Keratinocyte (primary cell): ENCODE measurements at regions not wholly inside any gene's neighbourhood (a gene's known extent, or its start where the extent isn't known, plus 50 kb on each side); places are given as distances from the start of the nearest gene placed in this dataset.

Source experiments
- DNase-seq: peaks from one replicate; pipeline ENCODE4 v3.0.0-alpha.2; 2011; ENCODE audit warnings: low read depth, missing footprints, low spot score
- FAIRE-seq: peaks from 2 replicates; lab custom pipeline; 2011; peaks lifted over from hg19 to GRCh38; lab: Jason Lieb, UNC
- H2AFZ ChIP-seq: 2 replicates; pipeline ENCODE4 v1.6.0; 2012; ENCODE audit warnings: low read length, control low read depth, inconsistent platforms; ENCODE audit not compliant: control insufficient read depth
- H3K27ac ChIP-seq: 2 replicates; pipeline ENCODE4 v1.5.1; 2011; ENCODE audit warnings: low read length; ENCODE audit not compliant: control insufficient read depth, insufficient read depth
- H3K27me3 ChIP-seq: 3 replicates; pipeline ENCODE4 v1.6.0; 2011; ENCODE audit warnings: low read length; ENCODE audit not compliant: control insufficient read depth, insufficient read depth; ENCODE audit errors: extremely low read depth
- H3K36me3 ChIP-seq, 2 experiments: 2 replicates in 1 of 2; 3 replicates in 1 of 2; pipeline ENCODE4 v1.5.1; 2011; ENCODE audit warnings: low read length in 2 of 2, mild to moderate bottlenecking in 1 of 2; ENCODE audit not compliant: control insufficient read depth in 2 of 2, insufficient read depth in 2 of 2; ENCODE audit errors: extremely low read depth in 1 of 2
- H3K4me1 ChIP-seq: 3 replicates; pipeline ENCODE4 v1.5.1; 2011; ENCODE audit warnings: low read length; ENCODE audit not compliant: control insufficient read depth, insufficient read depth; ENCODE audit errors: extremely low read depth
- H3K4me2 ChIP-seq: 3 replicates; pipeline ENCODE4 v1.6.0; 2011; ENCODE audit warnings: low read depth, low read length; ENCODE audit not compliant: control insufficient read depth, insufficient read depth; ENCODE audit errors: extremely low read depth
- H3K4me3 ChIP-seq, 3 experiments: fragments of 200-600 bp in 1 of 3; sonication (generic) in 1 of 3; 2 replicates in 2 of 3; 3 replicates in 1 of 3; pipeline ENCODE4 v1.5.1; 2011 to 2016; ENCODE audit warnings: low read length in 3 of 3, mild to moderate bottlenecking in 3 of 3, control low read depth in 2 of 3, inconsistent platforms in 1 of 3, low read depth in 1 of 3, mixed read lengths in 1 of 3, mixed run types in 1 of 3, moderate library complexity in 1 of 3; ENCODE audit not compliant: control insufficient read depth in 2 of 3, insufficient read depth in 2 of 3; ENCODE audit errors: extremely low read depth in 1 of 3
- H3K79me2 ChIP-seq: 2 replicates; pipeline ENCODE4 v1.6.0; 2012; ENCODE audit warnings: low read length; ENCODE audit not compliant: control insufficient read depth, insufficient read depth
- H3K9ac ChIP-seq: 3 replicates; pipeline ENCODE4 v1.6.0; 2011; ENCODE audit warnings: low read length; ENCODE audit not compliant: control insufficient read depth, insufficient read depth; ENCODE audit errors: extremely low read depth
- H3K9me1 ChIP-seq: 3 replicates; pipeline ENCODE4 v1.6.0; 2011; ENCODE audit warnings: low read length; ENCODE audit not compliant: control insufficient read depth, insufficient read depth; ENCODE audit errors: extremely low read depth
- H3K9me3 ChIP-seq: 2 replicates; pipeline ENCODE4 v1.5.1; 2012; ENCODE audit warnings: low read depth, low read length; ENCODE audit not compliant: control insufficient read depth
- H4K20me1 ChIP-seq: 3 replicates; pipeline ENCODE4 v1.6.0; 2011; ENCODE audit warnings: low read length; ENCODE audit not compliant: control insufficient read depth, insufficient read depth; ENCODE audit errors: extremely low read depth
- CTCF ChIP-seq, 3 experiments: IDR thresholded peaks in 1 of 3; conservative IDR thresholded peaks in 1 of 3; optimal IDR thresholded peaks in 1 of 3; 2 replicates in 2 of 3; 3 replicates in 1 of 3; pipeline versions ENCODE3 to v1.5.1; 2011; ENCODE audit warnings: low read length in 3 of 3, mild to moderate bottlenecking in 3 of 3, moderate library complexity in 2 of 3, control low read depth in 1 of 3, inconsistent platforms in 1 of 3; ENCODE audit not compliant: insufficient read depth in 2 of 3; ENCODE audit errors: extremely low read depth in 1 of 3
- EZH2 ChIP-seq: IDR thresholded peaks from one replicate; pipeline ENCODE4 v1.6.1; 2012; ENCODE audit warnings: inconsistent platforms, mild to moderate bottlenecking, low read length, moderate library complexity
- dilution Hi-C: fragments of 300-500 bp; cut with MboI; formaldehyde crosslinking; loops from one replicate; pipeline ENCODE4 v1.7.0; 2020; ENCODE audit warnings: low sequenced_read_pairs; ENCODE audit not compliant: extremely low pct_ligation_motif_present

- Histone ChIP-seq H3K9ac (no peak overlapping the region), H2AFZ (no peak overlapping the region), H3K79me2 (no peaks in the 10 kb centered on the region), H4K20me1 (no peaks in the 10 kb centered on the region), H3K27me3 (peaks cover 20% of the 10 kb centered on the region), H3K4me2 (no peak overlapping the region), H3K4me3 (no peak overlapping the region), H3K9me3 (no peaks in the 10 kb centered on the region), H3K27ac (no peak overlapping the region), H3K4me1 (no peaks in the 10 kb centered on the region), H3K36me3 (no peaks in the 10 kb centered on the region), H3K9me1 (no peaks in the 10 kb centered on the region)
- dilution Hi-C loops: no loop called here
- TF ChIP-seq CTCF (optimal IDR thresholded peaks at IDR 0.05 in 1 of 3, IDR thresholded peaks at IDR 0.05 in 1 of 3, conservative IDR thresholded peaks at IDR 0.05 in 1 of 3; ENCODE audit: extremely low read depth in 1 of 3, insufficient read depth in 2 of 3, low read length in 3 of 3) (no peak), EZH2 (no peak)
- FAIRE-seq (no peak), DNase-seq (no peak)
Observed at GRCh38 chr1:230588323-230588746, 53.9 kb upstream of the COG2 start.

GRCh38 chr1:230587061-230587460 lies 55.2 kb upstream of the COG2 start:
- H3K4me2 ChIP-seq: no peak overlapping the region
- peaks cover 20% of the 10 kb centered on the region for H3K27me3 ChIP-seq
- TF ChIP-seq EZH2: no peak
- no peak for TF ChIP-seq CTCF (optimal IDR thresholded peaks at IDR 0.05 in 1 of 3, IDR thresholded peaks at IDR 0.05 in 1 of 3, conservative IDR thresholded peaks at IDR 0.05 in 1 of 3; ENCODE audit: extremely low read depth in 1 of 3, insufficient read depth in 2 of 3, low read length in 3 of 3)
- H3K27ac ChIP-seq: no peak overlapping the region
- H4K20me1 ChIP-seq: no peaks in the 10 kb centered on the region
- H3K9me1 ChIP-seq: no peaks in the 10 kb centered on the region
- H3K9ac ChIP-seq: no peak overlapping the region
- no peaks in the 10 kb centered on the region for H3K36me3 ChIP-seq
- no peaks in the 10 kb centered on the region for H3K4me1 ChIP-seq
- H3K9me3 ChIP-seq: no peaks in the 10 kb centered on the region
- no peaks in the 10 kb centered on the region for H3K79me2 ChIP-seq
- FAIRE-seq (no peak), DNase-seq (no peak)
- no peak overlapping the region for H3K4me3 ChIP-seq
- no peak overlapping the region for H2AFZ ChIP-seq
- dilution Hi-C loops: no loop called here
